HepG2 (cell line): ENCODE measurements at regions not wholly inside any gene's neighbourhood (a gene's known extent, or its start where the extent isn't known, plus 50 kb on each side); places are given as distances from the start of the nearest gene placed in this dataset.

Source experiments
- ATAC-seq: fragments of 200-7000 bp; cut with Tn5 transposase; 3 replicates; pipeline ENCODE4 v1.9.1; 2020; ENCODE audit warnings: mild to moderate bottlenecking, moderate library complexity
- BruUV-seq: library from RNA; stranded (reverse); fragments of 400-500 nt; replicated peaks from 2 replicates; lab custom pipeline; 2021; lab: Mats Ljungman, UMichigan
- CTCF ChIA-PET: fragments of 300-600 bp; formaldehyde crosslinking; extraction: SDS; loops from one replicate; lab custom pipeline; 2021; ENCODE audit warnings: low total read pairs, inconsistent platforms, low intra/inter-chr PET ratio; lab: Yijun Ruan, JAX
- POLR2A ChIA-PET: fragments of 350-600 bp; sonication (Branson Sonifier 250); formaldehyde crosslinking; loops from one replicate; lab custom pipeline; 2020; ENCODE audit warnings: antibody characterized with exemption, inconsistent platforms; lab: Yijun Ruan, JAX
- DNase-seq: peaks from one replicate; pipeline ENCODE4 v3.0.0-alpha.2; 2015; ENCODE audit warnings: low spot score
- FAIRE-seq: peaks from 3 replicates; lab custom pipeline; 2011; peaks lifted over from hg19 to GRCh38; lab: Jason Lieb, UNC
- H2AFZ ChIP-seq: one replicate; pipeline ENCODE4 v1.6.1; 2011; ENCODE audit warnings: low read length, inconsistent platforms
- H3K27ac ChIP-seq: fragments of 300-600 bp; 3 replicates; pipeline ENCODE4 v1.8.0; 2011; ENCODE audit warnings: mixed run types, mild to moderate bottlenecking, mixed read lengths, low read length, inconsistent platforms; ENCODE audit not compliant: insufficient read depth; ENCODE audit errors: extremely low read length
- H3K27me3 ChIP-seq, 2 experiments: fragments of 200-600 bp in 1 of 2; 2 replicates in 1 of 2; 3 replicates in 1 of 2; pipeline versions ENCODE4 v1.6.0 to v1.8.0; 2011; ENCODE audit warnings: low read length in 2 of 2, mild to moderate bottlenecking in 2 of 2, moderate library complexity in 2 of 2, inconsistent platforms in 1 of 2; ENCODE audit not compliant: insufficient read depth in 2 of 2, control insufficient read depth in 1 of 2
- H3K36me3 ChIP-seq, 2 experiments: fragments of 200-600 bp in 1 of 2; replicated peaks in 1 of 2; 2 replicates in 1 of 2; 3 replicates in 1 of 2; pipeline versions ENCODE4 v1.5.1 to v1.8.0; 2011; ENCODE audit warnings: low read length in 2 of 2, inconsistent platforms in 1 of 2; ENCODE audit not compliant: insufficient read depth in 2 of 2, control insufficient read depth in 1 of 2
- H3K4me1 ChIP-seq: 2 replicates; pipeline ENCODE4 v1.5.1; 2012; ENCODE audit warnings: low read length, inconsistent platforms; ENCODE audit not compliant: insufficient read depth
- H3K4me2 ChIP-seq: 2 replicates; pipeline ENCODE4 v1.6.0; 2011; ENCODE audit warnings: low read depth, low read length, inconsistent platforms
- H3K4me3 ChIP-seq, 3 experiments: fragments of 200-600 bp in 1 of 3; sonication (generic), shearing (Covaris generic) in 1 of 3; replicated peaks in 1 of 3; 2 replicates each; pipeline ENCODE4 v1.5.1; 2011 to 2016; ENCODE audit warnings: low read length in 3 of 3, inconsistent platforms in 2 of 3, low read depth in 2 of 3, mild to moderate bottlenecking in 2 of 3, control low read depth in 1 of 3, mixed read lengths in 1 of 3; ENCODE audit not compliant: insufficient read depth in 1 of 3
- H3K79me2 ChIP-seq: one replicate; pipeline ENCODE4 v1.6.1; 2011; ENCODE audit warnings: low read length, inconsistent platforms; ENCODE audit not compliant: insufficient read depth
- H3K9ac ChIP-seq: 2 replicates; pipeline ENCODE4 v1.6.0; 2011; ENCODE audit warnings: mild to moderate bottlenecking, low read depth, low read length, inconsistent platforms; ENCODE audit not compliant: insufficient read depth
- H3K9me3 ChIP-seq: 2 replicates; pipeline ENCODE4 v1.5.1; 2012; ENCODE audit warnings: mild to moderate bottlenecking, low read length
- H4K20me1 ChIP-seq: 2 replicates; pipeline ENCODE4 v1.6.0; 2011; ENCODE audit warnings: inconsistent platforms, mild to moderate bottlenecking, low read length, moderate library complexity; ENCODE audit not compliant: insufficient read depth
- HNF4G ChIP-seq, 2 experiments: sonication (generic) in 1 of 2; formaldehyde crosslinking in 1 of 2; IDR thresholded peaks; 2 replicates each; pipeline versions ENCODE4 v1.4.0 to v1.6.1; 2011 to 2020; ENCODE audit warnings: borderline replicate concordance in 2 of 2, low read depth in 2 of 2, mild to moderate bottlenecking in 2 of 2, low read length in 1 of 2, missing genetic modification reagents in 1 of 2, moderate library complexity in 1 of 2
- MIXL1 ChIP-seq: IDR thresholded peaks from 2 replicates; pipeline ENCODE4 v1.6.1; 2016
- MTF2 ChIP-seq: sonication (generic); formaldehyde crosslinking; IDR thresholded peaks from 2 replicates; pipeline ENCODE4 v1.5.0; 2020; ENCODE audit warnings: missing genetic modification reagents, borderline replicate concordance
- RAD51 ChIP-seq: fragments of 450-650 bp; IDR thresholded peaks from 2 replicates; pipeline ENCODE4 v1.6.1; 2016; ENCODE audit warnings: borderline replicate concordance
- RBM39 ChIP-seq: fragments of 200-400 bp; formaldehyde crosslinking; IDR thresholded peaks from one replicate; pipeline ENCODE4 v1.6.1; 2018; ENCODE audit warnings: antibody characterized with exemption, mild to moderate bottlenecking, low read depth, low read length; ENCODE audit not compliant: poor library complexity, severe bottlenecking
- TOPORS ChIP-seq: sonication (generic); formaldehyde crosslinking; IDR thresholded peaks from 2 replicates; pipeline ENCODE4 v1.8.0; 2023; ENCODE audit warnings: mild to moderate bottlenecking, missing genetic modification reagents
- ZFP36L1 ChIP-seq: sonication (generic); formaldehyde crosslinking; IDR thresholded peaks from 2 replicates; pipeline ENCODE4 v1.8.0; 2022; ENCODE audit warnings: mild to moderate bottlenecking, missing genetic modification reagents, moderate library complexity
- ZFYVE20 ChIP-seq: sonication (generic); formaldehyde crosslinking; IDR thresholded peaks from 2 replicates; pipeline ENCODE4 v1.8.0; 2023; ENCODE audit warnings: low read depth, mild to moderate bottlenecking, moderate library complexity, missing genetic modification reagents, borderline replicate concordance
- ZNF12 ChIP-seq: sonication (generic); formaldehyde crosslinking; IDR thresholded peaks from 2 replicates; pipeline ENCODE4 v1.5.0; 2020; ENCODE audit warnings: missing genetic modification reagents
- ZNF264 ChIP-seq: sonication (generic); formaldehyde crosslinking; IDR thresholded peaks from 2 replicates; pipeline ENCODE4 v1.4.0; 2020; ENCODE audit warnings: missing genetic modification reagents
- ZNF34 ChIP-seq: sonication (generic); formaldehyde crosslinking; IDR thresholded peaks from 2 replicates; pipeline ENCODE4 v1.4.0; 2020; ENCODE audit warnings: mild to moderate bottlenecking, missing genetic modification reagents, borderline replicate concordance
- ZNF572 ChIP-seq: sonication (generic); formaldehyde crosslinking; IDR thresholded peaks from 2 replicates; pipeline ENCODE4 v1.5.1; 2020; ENCODE audit warnings: mild to moderate bottlenecking, missing genetic modification reagents
- ZSCAN9 ChIP-seq: IDR thresholded peaks from 2 replicates; pipeline ENCODE4 v1.6.1; 2016; ENCODE audit warnings: borderline replicate concordance
- WGBS: methylation state at CpG from one replicate; pipeline ENCODE4 v1.1.6; 2017; ENCODE audit warnings: low lambda C conversion rate; 5-methylcytosine and 5-hydroxymethylcytosine counted together
- in situ Hi-C: cut with HindIII; loops from 2 replicates; pipeline ENCODE4 v1.10.0; 2017; ENCODE audit warnings: low pct_unique_long_range_greater_than_20kb; ENCODE audit not compliant: extremely low pct_ligation_motif_present
- intact Hi-C: fragments of 100-400 bp; cut with micrococcal nuclease; formaldehyde crosslinking; loops from one replicate; pipeline ENCODE4 v1.10.0; 2022; ENCODE audit not compliant: unreplicated experiment
- TF ChIP-seq, protein P1 (sequence below): IDR thresholded peaks from 2 replicates; pipeline ENCODE4 v1.6.1; 2016; ENCODE audit warnings: low read depth
- TF ChIP-seq, protein P2 (sequence below): sonication (generic); formaldehyde crosslinking; conservative IDR thresholded peaks from 2 replicates; pipeline ENCODE4 v1.8.0; 2022; ENCODE audit warnings: low read depth, missing genetic modification reagents
- TF ChIP-seq, protein P3 (sequence below): sonication (generic); formaldehyde crosslinking; conservative IDR thresholded peaks from 2 replicates; pipeline ENCODE4 v1.8.1; 2023; ENCODE audit warnings: missing genetic modification reagents
- TF ChIP-seq, protein P4 (sequence below): IDR thresholded peaks from 2 replicates; pipeline ENCODE4 v1.6.1; 2018; ENCODE audit warnings: missing genetic modification reagents
- TF ChIP-seq, protein P5 (sequence below): sonication (generic); formaldehyde crosslinking; IDR thresholded peaks from 2 replicates; pipeline ENCODE4 v1.4.0; 2020; ENCODE audit warnings: missing genetic modification reagents; ENCODE audit errors: not compliant biosample characterization

DNA sequence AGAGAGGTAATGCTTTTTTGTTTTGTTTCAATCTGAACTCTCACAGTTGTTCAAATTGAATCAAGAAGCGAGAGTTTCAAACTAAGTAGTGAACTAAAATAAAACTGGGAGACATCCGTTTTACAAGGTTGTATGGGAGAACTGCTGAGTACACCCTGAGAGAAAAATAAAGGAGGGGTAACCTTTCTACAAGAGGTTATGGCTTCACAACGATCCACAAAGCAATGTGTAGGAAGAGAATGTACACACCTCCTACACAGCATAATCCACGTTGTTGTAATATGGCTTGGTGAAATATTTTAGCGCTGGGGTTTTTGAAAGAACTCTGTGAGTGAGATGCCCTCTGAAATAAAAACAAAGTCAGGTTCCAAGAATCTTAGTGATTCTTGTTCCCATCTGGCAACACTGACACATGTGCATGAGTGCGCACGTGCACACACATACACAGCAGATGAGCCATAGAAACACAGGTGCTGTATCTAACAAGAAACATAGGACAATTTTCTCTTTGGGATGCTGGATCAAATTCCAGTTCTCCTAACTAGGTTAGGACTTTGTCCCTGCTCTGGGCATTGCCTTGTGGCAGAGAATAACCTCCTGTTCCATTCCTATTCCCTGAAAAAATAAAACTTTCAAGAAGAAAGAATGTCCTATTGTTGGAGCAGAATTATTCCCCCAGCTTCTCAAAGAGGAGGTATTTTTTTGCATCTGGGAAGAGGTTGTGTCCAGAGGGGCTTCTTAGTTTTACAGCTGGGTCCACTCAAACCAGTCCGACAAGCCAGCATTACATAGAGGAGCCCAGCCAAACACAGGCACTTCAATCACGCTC, 94.5 kb upstream of the EFNA5 start:
- no peaks in the 10 kb centered on the region for H3K79me2 ChIP-seq
- intact Hi-C loops (no loop called here), in situ Hi-C loops (no loop called here)
- no peak overlapping the region for H3K27ac ChIP-seq
- H3K27me3 ChIP-seq: no peaks in the 10 kb centered on the region
- ChIA-PET POLR2A (no interaction called here), CTCF (no interaction called here)
- no peak overlapping the region for H3K9ac ChIP-seq
- BruUV-seq: no TSS peak
- no peaks in the 10 kb centered on the region for H3K4me1 ChIP-seq
- no peaks in the 10 kb centered on the region for H4K20me1 ChIP-seq
- 39% methylated on average over 9 of the region's 9 CpGs for WGBS
- H2AFZ ChIP-seq: no peak overlapping the region
- DNase-seq (no peak), FAIRE-seq (no peak), ATAC-seq (no peak)
- no peaks in the 10 kb centered on the region for H3K9me3 ChIP-seq
- no peak overlapping the region for H3K4me3 ChIP-seq
- H3K36me3 ChIP-seq: no peaks in the 10 kb centered on the region
- no peak overlapping the region for H3K4me2 ChIP-seq
- TF ChIP-seq ZNF572: no peak
- TF ChIP-seq, protein P1, sequence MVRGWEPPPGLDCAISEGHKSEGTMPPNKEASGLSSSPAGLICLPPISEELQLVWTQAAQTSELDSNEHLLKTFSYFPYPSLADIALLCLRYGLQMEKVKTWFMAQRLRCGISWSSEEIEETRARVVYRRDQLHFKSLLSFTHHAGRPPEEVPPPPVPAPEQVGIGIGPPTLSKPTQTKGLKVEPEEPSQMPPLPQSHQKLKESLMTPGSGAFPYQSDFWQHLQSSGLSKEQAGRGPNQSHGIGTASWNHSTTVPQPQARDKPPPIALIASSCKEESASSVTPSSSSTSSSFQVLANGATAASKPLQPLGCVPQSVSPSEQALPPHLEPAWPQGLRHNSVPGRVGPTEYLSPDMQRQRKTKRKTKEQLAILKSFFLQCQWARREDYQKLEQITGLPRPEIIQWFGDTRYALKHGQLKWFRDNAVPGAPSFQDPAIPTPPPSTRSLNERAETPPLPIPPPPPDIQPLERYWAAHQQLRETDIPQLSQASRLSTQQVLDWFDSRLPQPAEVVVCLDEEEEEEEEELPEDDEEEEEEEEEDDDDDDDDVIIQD (CRISPR knock-in tag): no peak
- TF ChIP-seq MTF2 (CRISPR knock-in tag): no peak
- TF ChIP-seq, protein P2, sequence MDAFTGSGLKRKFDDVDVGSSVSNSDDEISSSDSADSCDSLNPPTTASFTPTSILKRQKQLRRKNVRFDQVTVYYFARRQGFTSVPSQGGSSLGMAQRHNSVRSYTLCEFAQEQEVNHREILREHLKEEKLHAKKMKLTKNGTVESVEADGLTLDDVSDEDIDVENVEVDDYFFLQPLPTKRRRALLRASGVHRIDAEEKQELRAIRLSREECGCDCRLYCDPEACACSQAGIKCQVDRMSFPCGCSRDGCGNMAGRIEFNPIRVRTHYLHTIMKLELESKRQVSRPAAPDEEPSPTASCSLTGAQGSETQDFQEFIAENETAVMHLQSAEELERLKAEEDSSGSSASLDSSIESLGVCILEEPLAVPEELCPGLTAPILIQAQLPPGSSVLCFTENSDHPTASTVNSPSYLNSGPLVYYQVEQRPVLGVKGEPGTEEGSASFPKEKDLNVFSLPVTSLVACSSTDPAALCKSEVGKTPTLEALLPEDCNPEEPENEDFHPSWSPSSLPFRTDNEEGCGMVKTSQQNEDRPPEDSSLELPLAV (CRISPR knock-in tag): no peak
- TF ChIP-seq MIXL1 (CRISPR knock-in tag): no peak
- TF ChIP-seq ZNF264: no peak
- no peak for TF ChIP-seq ZFP36L1 (CRISPR knock-in tag)
- TF ChIP-seq ZNF12 (CRISPR knock-in tag): no peak
- TF ChIP-seq, protein P3, sequence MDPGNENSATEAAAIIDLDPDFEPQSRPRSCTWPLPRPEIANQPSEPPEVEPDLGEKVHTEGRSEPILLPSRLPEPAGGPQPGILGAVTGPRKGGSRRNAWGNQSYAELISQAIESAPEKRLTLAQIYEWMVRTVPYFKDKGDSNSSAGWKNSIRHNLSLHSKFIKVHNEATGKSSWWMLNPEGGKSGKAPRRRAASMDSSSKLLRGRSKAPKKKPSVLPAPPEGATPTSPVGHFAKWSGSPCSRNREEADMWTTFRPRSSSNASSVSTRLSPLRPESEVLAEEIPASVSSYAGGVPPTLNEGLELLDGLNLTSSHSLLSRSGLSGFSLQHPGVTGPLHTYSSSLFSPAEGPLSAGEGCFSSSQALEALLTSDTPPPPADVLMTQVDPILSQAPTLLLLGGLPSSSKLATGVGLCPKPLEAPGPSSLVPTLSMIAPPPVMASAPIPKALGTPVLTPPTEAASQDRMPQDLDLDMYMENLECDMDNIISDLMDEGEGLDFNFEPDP (CRISPR knock-in tag): no peak
- TF ChIP-seq ZSCAN9 (CRISPR knock-in tag): no peak
- TF ChIP-seq ZFYVE20 (CRISPR knock-in tag): no peak
- TF ChIP-seq, protein P4, sequence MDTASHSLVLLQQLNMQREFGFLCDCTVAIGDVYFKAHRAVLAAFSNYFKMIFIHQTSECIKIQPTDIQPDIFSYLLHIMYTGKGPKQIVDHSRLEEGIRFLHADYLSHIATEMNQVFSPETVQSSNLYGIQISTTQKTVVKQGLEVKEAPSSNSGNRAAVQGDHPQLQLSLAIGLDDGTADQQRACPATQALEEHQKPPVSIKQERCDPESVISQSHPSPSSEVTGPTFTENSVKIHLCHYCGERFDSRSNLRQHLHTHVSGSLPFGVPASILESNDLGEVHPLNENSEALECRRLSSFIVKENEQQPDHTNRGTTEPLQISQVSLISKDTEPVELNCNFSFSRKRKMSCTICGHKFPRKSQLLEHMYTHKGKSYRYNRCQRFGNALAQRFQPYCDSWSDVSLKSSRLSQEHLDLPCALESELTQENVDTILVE (CRISPR knock-in tag): no peak
- TF ChIP-seq RBM39: no peak
- no peak for TF ChIP-seq RAD51
- TF ChIP-seq TOPORS: no peak
- TF ChIP-seq, protein P5, sequence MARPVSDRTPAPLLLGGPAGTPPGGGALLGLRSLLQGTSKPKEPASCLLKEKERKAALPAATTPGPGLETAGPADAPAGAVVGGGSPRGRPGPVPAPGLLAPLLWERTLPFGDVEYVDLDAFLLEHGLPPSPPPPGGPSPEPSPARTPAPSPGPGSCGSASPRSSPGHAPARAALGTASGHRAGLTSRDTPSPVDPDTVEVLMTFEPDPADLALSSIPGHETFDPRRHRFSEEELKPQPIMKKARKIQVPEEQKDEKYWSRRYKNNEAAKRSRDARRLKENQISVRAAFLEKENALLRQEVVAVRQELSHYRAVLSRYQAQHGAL: no peak
- no peak for TF ChIP-seq HNF4G (IDR thresholded peaks at IDR 0.05; ENCODE audit: borderline replicate concordance, low read depth, low read length)
- no peak for TF ChIP-seq HNF4G (CRISPR knock-in tag; IDR thresholded peaks at IDR 0.05; ENCODE audit: borderline replicate concordance, low read depth)
- TF ChIP-seq ZNF34 (CRISPR knock-in tag): no peak
